Left lung (tissue), 4 donors: ENCODE measurements at regions not wholly inside any gene's neighbourhood (a gene's known extent, or its start where the extent isn't known, plus 50 kb on each side); places are given as distances from the start of the nearest gene placed in this dataset.
A peak's percentile ranks its signal among the peaks of the same experiment; 100 is the strongest.

Experiments used
- ATAC-seq: fragments of 200-7000 bp; cut with Tn5 transposase; one replicate; pipeline ENCODE4 v1.9.1; 2020; ENCODE audit warnings: moderate library complexity
- DNase-seq, 4 donors: peaks; one replicate each; pipeline ENCODE4 v3.0.0-alpha.2; 2013 to 2020
- H3K27ac ChIP-seq, 2 donors: fragments of 200-600 bp; sonication (generic) in 1 of 2; one replicate each; pipeline versions ENCODE4 v1.5.0 to v1.8.0; 2020 to 2021
- H3K27me3 ChIP-seq, 2 donors: fragments of 200-600 bp; sonication (generic) in 1 of 2; one replicate each; pipeline versions ENCODE4 v1.5.0 to v1.8.0; 2020 to 2021
- H3K36me3 ChIP-seq, 2 donors: fragments of 200-600 bp; sonication (generic) in 1 of 2; one replicate each; pipeline versions ENCODE4 v1.5.0 to v1.8.0; 2020 to 2021
- H3K4me1 ChIP-seq, 2 donors: fragments of 200-600 bp; one replicate each; pipeline ENCODE4 v1.8.0; 2021
- H3K4me3 ChIP-seq, 2 donors: fragments of 200-600 bp; sonication (generic) in 1 of 2; one replicate each; pipeline versions ENCODE4 v1.5.0 to v1.8.0; 2020 to 2021; ENCODE audit warnings: mild to moderate bottlenecking in 1 of 2
- H3K9me3 ChIP-seq, 2 donors: fragments of 200-600 bp; sonication (generic) in 1 of 2; one replicate each; pipeline versions ENCODE4 v1.5.0 to v1.8.0; 2020 to 2021
- intact Hi-C, 2 donors: fragments of 100-400 bp; cut with DNase I; formaldehyde crosslinking; loops; one replicate each; pipeline versions ENCODE4 v1.11.2 to v1.14.2; 2022
- TF ChIP-seq, protein P1 (sequence below), 2 donors: fragments of 200-600 bp; sonication (generic) in 1 of 2; IDR thresholded peaks; one replicate each; pipeline versions ENCODE4 v1.5.0 to v1.8.0; 2021; ENCODE audit warnings: antibody characterized with exemption in 2 of 2
- donor health status: DM: no; HTN: yes; CAD: no.
- donor health status: DM: no; HTN: no; CAD: no.

DNA sequence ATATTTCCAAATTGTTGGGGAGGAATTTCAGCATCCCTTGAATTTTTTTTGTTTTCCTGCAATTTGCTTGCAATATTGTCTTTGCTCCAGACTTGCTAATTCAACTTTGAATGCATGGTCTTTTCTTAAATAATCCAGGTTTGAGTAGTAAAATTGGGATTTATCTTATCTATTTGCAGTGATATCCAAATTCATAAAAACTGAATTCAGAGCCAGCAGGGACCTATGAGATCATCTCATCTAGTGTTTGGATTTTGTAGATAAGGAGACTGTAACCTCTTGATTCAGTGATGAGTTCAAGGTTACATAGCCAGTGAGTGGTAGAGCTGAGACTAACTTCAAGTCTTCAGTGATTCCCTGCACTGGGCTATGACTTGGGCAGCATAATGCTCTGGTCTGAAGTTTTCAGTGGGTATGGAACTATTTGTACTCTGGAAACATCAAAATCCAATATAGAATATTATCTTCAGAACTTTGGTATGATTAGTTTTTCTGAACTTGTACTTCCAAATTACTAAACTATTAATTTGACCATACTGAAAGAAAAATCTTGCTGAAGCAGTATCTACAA, 109.4 kb downstream of the DISP1 start:
- no peak for DNase-seq
- Histone ChIP-seq H3K27me3 (no peaks in the 10 kb centered on the region), H3K4me1 (peaks cover 7 to 24% of the 10 kb centered on the region in 2 donors), H3K4me3 (no peak overlapping the region), H3K27ac (peak overlapping the region in 1 of 2 donors; percentile 20), H3K9me3 (no peaks in the 10 kb centered on the region), H3K36me3 (no peaks in the 10 kb centered on the region)
- TF ChIP-seq, protein P1, sequence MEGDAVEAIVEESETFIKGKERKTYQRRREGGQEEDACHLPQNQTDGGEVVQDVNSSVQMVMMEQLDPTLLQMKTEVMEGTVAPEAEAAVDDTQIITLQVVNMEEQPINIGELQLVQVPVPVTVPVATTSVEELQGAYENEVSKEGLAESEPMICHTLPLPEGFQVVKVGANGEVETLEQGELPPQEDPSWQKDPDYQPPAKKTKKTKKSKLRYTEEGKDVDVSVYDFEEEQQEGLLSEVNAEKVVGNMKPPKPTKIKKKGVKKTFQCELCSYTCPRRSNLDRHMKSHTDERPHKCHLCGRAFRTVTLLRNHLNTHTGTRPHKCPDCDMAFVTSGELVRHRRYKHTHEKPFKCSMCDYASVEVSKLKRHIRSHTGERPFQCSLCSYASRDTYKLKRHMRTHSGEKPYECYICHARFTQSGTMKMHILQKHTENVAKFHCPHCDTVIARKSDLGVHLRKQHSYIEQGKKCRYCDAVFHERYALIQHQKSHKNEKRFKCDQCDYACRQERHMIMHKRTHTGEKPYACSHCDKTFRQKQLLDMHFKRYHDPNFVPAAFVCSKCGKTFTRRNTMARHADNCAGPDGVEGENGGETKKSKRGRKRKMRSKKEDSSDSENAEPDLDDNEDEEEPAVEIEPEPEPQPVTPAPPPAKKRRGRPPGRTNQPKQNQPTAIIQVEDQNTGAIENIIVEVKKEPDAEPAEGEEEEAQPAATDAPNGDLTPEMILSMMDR (IDR thresholded peaks at IDR 0.05), result no peak
- intact Hi-C loops, result no loop called here
- ATAC-seq, result no peak

DNA sequence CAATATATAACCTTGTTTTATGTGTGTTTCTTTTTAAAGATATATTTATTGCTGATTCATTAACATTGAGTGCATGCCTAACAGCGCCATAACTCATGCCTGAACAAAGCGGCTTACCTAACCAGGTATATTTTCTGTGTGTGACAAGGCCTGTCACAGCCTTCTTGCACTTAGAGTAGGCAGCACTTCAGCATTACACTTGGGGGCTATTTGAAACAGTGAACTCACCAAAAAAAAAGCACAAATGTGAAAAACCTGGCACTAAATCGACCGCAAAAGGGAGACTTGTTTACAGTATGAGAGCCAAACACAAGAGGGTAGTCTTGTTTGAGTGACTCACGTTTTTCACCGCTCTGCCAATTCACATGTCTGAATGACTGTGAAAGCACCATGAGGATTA, 111.7 kb downstream of the DISP1 start:
- ATAC-seq, result peak; percentile 27
- H3K4me3 ChIP-seq, result no peak overlapping the region
- intact Hi-C loops, result no loop called here

DNA sequence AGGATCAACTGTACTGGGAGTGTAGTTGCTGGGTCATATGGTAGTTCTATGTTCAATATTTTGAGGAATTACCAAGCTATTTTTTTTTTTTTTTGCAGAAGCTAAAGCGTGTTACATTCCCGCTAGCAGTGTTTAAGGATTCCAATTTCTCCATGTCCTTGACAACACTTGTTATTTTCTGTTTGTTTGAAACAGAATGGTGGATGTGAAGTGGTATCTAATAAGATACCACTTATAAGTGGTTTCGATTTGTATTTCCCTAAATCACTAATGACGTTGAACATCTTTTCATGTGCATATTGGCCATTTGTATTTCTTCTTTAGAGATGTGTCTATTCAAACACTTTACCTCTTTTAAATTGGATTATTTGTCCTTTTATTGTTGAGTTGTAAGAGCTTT, 112.2 kb downstream of the DISP1 start:
- Histone ChIP-seq H3K27ac (peak overlapping the region in 1 of 2 donors; percentile 6), H3K27me3 (no peaks in the 10 kb centered on the region)
- ATAC-seq, result no peak

More for the DNA sequence above, 111.7 kb downstream of the DISP1 start:
- TF ChIP-seq, protein P1 (IDR thresholded peaks at IDR 0.05), result no peak
- Histone ChIP-seq H3K27ac (peak overlapping the region in 1 of 2 donors; percentile 6), H3K9me3 (no peaks in the 10 kb centered on the region), H3K27me3 (no peaks in the 10 kb centered on the region), H3K36me3 (no peaks in the 10 kb centered on the region), H3K4me1 (peaks cover 7 to 24% of the 10 kb centered on the region in 2 donors)
- DNase-seq, result peak in 1 of 4 donors; percentile 32

DNA sequence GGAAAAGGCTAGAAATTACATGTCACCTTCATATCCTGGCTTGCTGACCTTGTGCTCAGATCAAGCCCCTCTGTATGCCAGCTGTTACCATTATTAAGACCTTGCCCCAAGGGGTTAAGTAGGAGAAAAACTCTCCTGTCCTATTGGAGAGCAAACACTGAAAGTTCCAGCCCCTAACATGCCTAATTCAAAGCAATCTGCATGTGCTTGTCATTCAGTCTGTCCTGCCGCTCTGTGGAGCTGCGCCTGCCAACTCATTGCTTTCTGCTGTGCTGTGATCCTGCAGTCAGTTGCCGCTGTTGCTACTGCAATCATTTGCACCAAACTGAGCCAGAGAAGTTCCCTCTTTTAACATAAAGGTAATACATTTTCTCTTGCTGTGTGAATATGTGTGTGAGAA, 113.4 kb downstream of the DISP1 start:
- intact Hi-C loops, result no loop called here
- TF ChIP-seq, protein P1 (IDR thresholded peaks at IDR 0.05), result no peak
- peak; percentile 94 for ATAC-seq
- peaks cover 7 to 19% of the 10 kb centered on the region in 2 donors for H3K4me1 ChIP-seq
- H3K9me3 ChIP-seq, result no peaks in the 10 kb centered on the region
- H3K4me3 ChIP-seq, result peak overlapping the region; percentile 31 to 34
- no peaks in the 10 kb centered on the region for H3K36me3 ChIP-seq
- peak overlapping the region; percentile 50 to 57 for H3K27ac ChIP-seq
- peak in 3 of 4 donors; percentile 63 to 81 (median 68) for DNase-seq
- H3K27me3 ChIP-seq, result no peaks in the 10 kb centered on the region

More for the DNA sequence above, 112.2 kb downstream of the DISP1 start:
- Histone ChIP-seq H3K9me3 (no peaks in the 10 kb centered on the region), H3K36me3 (no peaks in the 10 kb centered on the region), H3K4me3 (no peak overlapping the region), H3K4me1 (peaks cover 7 to 24% of the 10 kb centered on the region in 2 donors)
- no peak for DNase-seq
- intact Hi-C loops, result no loop called here
- TF ChIP-seq, protein P1 (IDR thresholded peaks at IDR 0.05), result no peak

DNA sequence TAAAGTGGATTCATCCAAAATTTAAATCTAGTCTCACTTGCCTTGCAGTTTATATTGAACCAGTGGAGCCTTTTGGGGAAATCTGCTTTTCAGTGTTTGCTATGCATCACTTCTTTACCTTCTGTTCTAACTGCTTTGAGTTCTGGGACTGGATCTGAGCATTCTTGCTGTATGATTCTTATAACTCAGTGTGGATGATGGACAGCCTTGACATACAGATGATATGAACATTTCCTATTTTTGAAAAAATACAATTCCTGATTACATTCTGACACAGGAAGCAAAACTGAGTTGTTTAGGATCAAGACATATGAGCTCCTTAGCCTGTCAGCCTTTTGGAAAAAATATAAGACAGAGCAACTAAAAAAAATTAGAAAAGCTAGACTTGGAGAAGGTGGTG, 115.2 kb downstream of the DISP1 start:
- H3K4me3 ChIP-seq, result peak overlapping the region in 1 of 2 donors; percentile 34
- intact Hi-C loops, result no loop called here
- TF ChIP-seq, protein P1 (IDR thresholded peaks at IDR 0.05), result no peak

More for the DNA sequence above, 115.2 kb downstream of the DISP1 start:
- peak overlapping the region in 1 of 2 donors; percentile 11 for H3K27ac ChIP-seq
- no peak for DNase-seq
- no peaks in the 10 kb centered on the region for H3K27me3 ChIP-seq
- no peaks in the 10 kb centered on the region for H3K36me3 ChIP-seq
- H3K9me3 ChIP-seq, result no peaks in the 10 kb centered on the region
- no peak for ATAC-seq
- H3K4me1 ChIP-seq, result peaks cover 7 to 8% of the 10 kb centered on the region in 2 donors
